IPS-15b (cell line): ENCODE measurements at regions not wholly inside any gene's neighbourhood (a gene's known extent, or its start where the extent isn't known, plus 50 kb on each side); places are given as distances from the start of the nearest gene placed in this dataset.

Experiments used
- H3K27me3 ChIP-seq: one replicate; pipeline ENCODE4 v1.6.1; 2013; ENCODE audit warnings: low read length; ENCODE audit not compliant: control insufficient read depth, insufficient read depth
- H3K36me3 ChIP-seq: one replicate; pipeline ENCODE4 v1.6.1; 2013; ENCODE audit warnings: low read length; ENCODE audit not compliant: control insufficient read depth, insufficient read depth
- H3K4me1 ChIP-seq: one replicate; pipeline ENCODE4 v1.6.1; 2013; ENCODE audit warnings: mild to moderate bottlenecking, low read length; ENCODE audit not compliant: control insufficient read depth, insufficient read depth
- H3K4me3 ChIP-seq: one replicate; pipeline ENCODE4 v1.5.1; 2013; ENCODE audit warnings: low read depth, low read length
- H3K9ac ChIP-seq: one replicate; pipeline ENCODE4 v1.6.1; 2013; ENCODE audit warnings: low read depth, mild to moderate bottlenecking, low read length
- H3K9me3 ChIP-seq: one replicate; pipeline ENCODE4 v1.6.1; 2013; ENCODE audit warnings: mild to moderate bottlenecking, low read length; ENCODE audit not compliant: control insufficient read depth, insufficient read depth

- H3K4me3 ChIP-seq = no peak overlapping the region
- H3K9me3 ChIP-seq = no peaks in the 10 kb centered on the region
- peaks cover 16% of the 10 kb centered on the region for H3K4me1 ChIP-seq
- no peaks in the 10 kb centered on the region for H3K36me3 ChIP-seq
- H3K27me3 ChIP-seq = no peaks in the 10 kb centered on the region
- H3K9ac ChIP-seq = no peak overlapping the region
Measured at GRCh38 chr1:224507771-224508523, 73.3 kb upstream of the WDR26 start.

GRCh38 chr1:224509907-224510306, 75.3 kb upstream of the WDR26 start:
- Histone ChIP-seq H3K27me3 (no peaks in the 10 kb centered on the region), H3K4me3 (no peak overlapping the region), H3K9me3 (no peaks in the 10 kb centered on the region), H3K36me3 (no peaks in the 10 kb centered on the region), H3K4me1 (peaks cover 5% of the 10 kb centered on the region), H3K9ac (no peak overlapping the region)

GRCh38 chr1:224510880-224511645, 76.5 kb upstream of the WDR26 start:
- Histone ChIP-seq H3K36me3 (no peaks in the 10 kb centered on the region), H3K27me3 (no peaks in the 10 kb centered on the region), H3K4me1 (peaks cover 5% of the 10 kb centered on the region), H3K9ac (no peak overlapping the region), H3K4me3 (no peak overlapping the region), H3K9me3 (no peaks in the 10 kb centered on the region)

- H3K4me3 ChIP-seq = no peak overlapping the region
- H3K9ac ChIP-seq = no peak overlapping the region
- H3K36me3 ChIP-seq = no peaks in the 10 kb centered on the region
- peaks cover 5% of the 10 kb centered on the region for H3K4me1 ChIP-seq
- H3K27me3 ChIP-seq = no peaks in the 10 kb centered on the region
- H3K9me3 ChIP-seq = no peaks in the 10 kb centered on the region
Measured at GRCh38 chr1:224512600-224513151, 78.1 kb upstream of the WDR26 start.

GRCh38 chr1:224513383-224513782, 78.8 kb upstream of the WDR26 start:
- H3K9me3 ChIP-seq = no peaks in the 10 kb centered on the region
- H3K4me1 ChIP-seq = peaks cover 5% of the 10 kb centered on the region
- H3K4me3 ChIP-seq = no peak overlapping the region
- no peak overlapping the region for H3K9ac ChIP-seq
- no peaks in the 10 kb centered on the region for H3K27me3 ChIP-seq
- no peaks in the 10 kb centered on the region for H3K36me3 ChIP-seq

GRCh38 chr1:224513787-224514209, 79.2 kb upstream of the WDR26 start:
- Histone ChIP-seq H3K4me1 (peaks cover 5% of the 10 kb centered on the region), H3K27me3 (no peaks in the 10 kb centered on the region), H3K36me3 (no peaks in the 10 kb centered on the region), H3K9me3 (no peaks in the 10 kb centered on the region), H3K9ac (no peak overlapping the region), H3K4me3 (no peak overlapping the region)

- Histone ChIP-seq H3K4me1 (peaks cover 5% of the 10 kb centered on the region), H3K9me3 (no peaks in the 10 kb centered on the region)
Measured at GRCh38 chr1:224517171-224517570, 82.6 kb upstream of the WDR26 start.

GRCh38 chr1:224518528-224518927, 83.9 kb upstream of the WDR26 start:
- H3K4me1 ChIP-seq = peaks cover 4% of the 10 kb centered on the region
- no peak overlapping the region for H3K9ac ChIP-seq
- H3K9me3 ChIP-seq = no peaks in the 10 kb centered on the region
- no peaks in the 10 kb centered on the region for H3K27me3 ChIP-seq
- no peaks in the 10 kb centered on the region for H3K36me3 ChIP-seq
- H3K4me3 ChIP-seq = no peak overlapping the region

More at GRCh38 chr1:224517171-224517570, 82.6 kb upstream of the WDR26 start:
- H3K9ac ChIP-seq = no peak overlapping the region
- no peak overlapping the region for H3K4me3 ChIP-seq
- H3K36me3 ChIP-seq = no peaks in the 10 kb centered on the region
- no peaks in the 10 kb centered on the region for H3K27me3 ChIP-seq

GRCh38 chr1:224519874-224520273, 85.3 kb upstream of the WDR26 start:
- Histone ChIP-seq H3K9me3 (no peaks in the 10 kb centered on the region), H3K4me1 (no peaks in the 10 kb centered on the region), H3K9ac (no peak overlapping the region), H3K4me3 (no peak overlapping the region), H3K27me3 (no peaks in the 10 kb centered on the region), H3K36me3 (no peaks in the 10 kb centered on the region)

- no peaks in the 10 kb centered on the region for H3K4me1 ChIP-seq
- H3K9me3 ChIP-seq = no peaks in the 10 kb centered on the region
- no peaks in the 10 kb centered on the region for H3K36me3 ChIP-seq
- H3K4me3 ChIP-seq = no peak overlapping the region
- H3K9ac ChIP-seq = no peak overlapping the region
- no peaks in the 10 kb centered on the region for H3K27me3 ChIP-seq
Measured at GRCh38 chr1:224520808-224521207, 86.2 kb upstream of the WDR26 start.

GRCh38 chr1:224521904-224522734, 87.5 kb upstream of the WDR26 start:
- Histone ChIP-seq H3K36me3 (no peaks in the 10 kb centered on the region), H3K9me3 (no peaks in the 10 kb centered on the region), H3K9ac (no peak overlapping the region), H3K4me3 (no peak overlapping the region), H3K4me1 (no peaks in the 10 kb centered on the region), H3K27me3 (no peaks in the 10 kb centered on the region)
